Sigmoid colon (tissue), 4 donors: ENCODE measurements at regions not wholly inside any gene's neighbourhood (a gene's known extent, or its start where the extent isn't known, plus 50 kb on each side); places are given as distances from the start of the nearest gene placed in this dataset.

Experiments
- EP300 ChIP-seq, 4 donors: sonication (generic); formaldehyde crosslinking; IDR thresholded peaks; one replicate each; pipeline ENCODE4 v1.6.1; 2017; ENCODE audit warnings: antibody characterized with exemption in 4 of 4
- POLR2A ChIP-seq, 2 donors: fragments of 450-650 bp; IDR thresholded peaks; one replicate each; pipeline ENCODE4 v1.6.1; 2016; ENCODE audit warnings: antibody characterized with exemption in 2 of 2, mild to moderate bottlenecking in 2 of 2, moderate library complexity in 2 of 2
- POLR2AphosphoS5 ChIP-seq, 4 donors: sonication (generic); formaldehyde crosslinking; IDR thresholded peaks; one replicate each; pipeline ENCODE4 v1.6.1; 2017; ENCODE audit warnings: antibody characterized with exemption in 4 of 4
- TF ChIP-seq, protein P1 (sequence below), 4 experiments: fragments of 450-650 bp in 3 of 4; fragments of 200-600 bp in 1 of 4; IDR thresholded peaks; one replicate each; pipeline ENCODE4 v1.5.1; 2016 to 2019; ENCODE audit warnings: antibody characterized with exemption in 4 of 4, mild to moderate bottlenecking in 3 of 4, moderate library complexity in 2 of 4

DNA sequence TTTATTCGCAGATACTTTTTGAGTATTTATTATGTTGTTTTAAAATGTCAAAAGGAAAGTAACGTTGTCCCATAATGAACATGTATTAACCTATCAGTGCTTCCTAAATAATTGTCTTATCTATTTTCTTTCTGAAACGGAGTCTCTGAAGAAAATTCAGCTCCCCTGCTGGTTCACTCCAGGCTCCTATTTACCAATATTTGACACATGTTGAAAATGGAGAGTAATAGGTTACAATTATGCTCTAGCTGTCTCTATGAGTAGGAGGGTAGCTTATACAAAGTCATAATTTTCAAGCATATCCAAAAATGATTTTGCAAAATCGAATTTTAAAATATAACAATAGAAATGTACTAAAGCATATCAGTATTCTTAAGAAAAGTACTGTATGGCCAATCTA is 844.1 kb downstream of the CDH18 start:
- TF ChIP-seq, protein P1, sequence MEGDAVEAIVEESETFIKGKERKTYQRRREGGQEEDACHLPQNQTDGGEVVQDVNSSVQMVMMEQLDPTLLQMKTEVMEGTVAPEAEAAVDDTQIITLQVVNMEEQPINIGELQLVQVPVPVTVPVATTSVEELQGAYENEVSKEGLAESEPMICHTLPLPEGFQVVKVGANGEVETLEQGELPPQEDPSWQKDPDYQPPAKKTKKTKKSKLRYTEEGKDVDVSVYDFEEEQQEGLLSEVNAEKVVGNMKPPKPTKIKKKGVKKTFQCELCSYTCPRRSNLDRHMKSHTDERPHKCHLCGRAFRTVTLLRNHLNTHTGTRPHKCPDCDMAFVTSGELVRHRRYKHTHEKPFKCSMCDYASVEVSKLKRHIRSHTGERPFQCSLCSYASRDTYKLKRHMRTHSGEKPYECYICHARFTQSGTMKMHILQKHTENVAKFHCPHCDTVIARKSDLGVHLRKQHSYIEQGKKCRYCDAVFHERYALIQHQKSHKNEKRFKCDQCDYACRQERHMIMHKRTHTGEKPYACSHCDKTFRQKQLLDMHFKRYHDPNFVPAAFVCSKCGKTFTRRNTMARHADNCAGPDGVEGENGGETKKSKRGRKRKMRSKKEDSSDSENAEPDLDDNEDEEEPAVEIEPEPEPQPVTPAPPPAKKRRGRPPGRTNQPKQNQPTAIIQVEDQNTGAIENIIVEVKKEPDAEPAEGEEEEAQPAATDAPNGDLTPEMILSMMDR (IDR thresholded peaks at IDR 0.05) = no peak
- TF ChIP-seq EP300 (IDR thresholded peaks at IDR 0.05) = no peak
- no peak for TF ChIP-seq POLR2A (IDR thresholded peaks at IDR 0.05)
- TF ChIP-seq POLR2AphosphoS5 (IDR thresholded peaks at IDR 0.05) = no peak
